ENCODE measurements at regions not wholly inside any gene's neighbourhood (a gene's known extent, or its start where the extent isn't known, plus 50 kb on each side); places are given as distances from the start of the nearest gene placed in this dataset.
"Not testable (repeated sequence)": the region's sequence is repeated elsewhere in the genome, so short reads cannot be mapped to it uniquely, and the experiment has no call there.

- ATAC-seq, result no peak
- no peak for DNase-seq (ENCODE audit: low spot score)
- intact Hi-C loops (cut with DNase I), result no loop called here
Measured at GRCh38 chr6:125618629-125619028, 130.8 kb upstream of the HEY2 start.

GRCh38 chr6:125623085-125623484 lies 126.3 kb upstream of the HEY2 start:
- DNase-seq (ENCODE audit: low spot score) (no peak), ATAC-seq (no peak)
- intact Hi-C loops (cut with DNase I), result no loop called here

- intact Hi-C loops (cut with DNase I), result no loop called here
- no peak for ATAC-seq
- DNase-seq (ENCODE audit: low spot score), result no peak
Measured at GRCh38 chr6:125631165-125631564, 118.3 kb upstream of the HEY2 start.

- intact Hi-C loops (cut with DNase I); DNase-seq (ENCODE audit: low spot score); ATAC-seq: not testable (repeated sequence)
Measured at GRCh38 chr6:125636011-125636410, 113.4 kb upstream of the HEY2 start.

- no peak for DNase-seq (ENCODE audit: low spot score)
Measured at GRCh38 chr6:125636671-125637070, 112.8 kb upstream of the HEY2 start.

GRCh38 chr6:125637207-125637606 lies 112.2 kb upstream of the HEY2 start:
- DNase-seq (ENCODE audit: low spot score) (no peak), ATAC-seq (no peak)
- intact Hi-C loops (cut with DNase I), result no loop called here

More at GRCh38 chr6:125636671-125637070, 112.8 kb upstream of the HEY2 start:
- ATAC-seq, result no peak
- intact Hi-C loops (cut with DNase I), result no loop called here

- intact Hi-C loops (cut with DNase I), result no loop called here
- ATAC-seq (no peak), DNase-seq (ENCODE audit: low spot score) (no peak)
Measured at GRCh38 chr6:125639466-125640020, 109.9 kb upstream of the HEY2 start.

- no peak for DNase-seq (ENCODE audit: low spot score)
- intact Hi-C loops (cut with DNase I), result no loop called here
- ATAC-seq, result no peak
Measured at GRCh38 chr6:125640441-125641150, 108.8 kb upstream of the HEY2 start.

- intact Hi-C loops (cut with DNase I); DNase-seq (ENCODE audit: low spot score); ATAC-seq: not testable (repeated sequence)
Measured at GRCh38 chr6:125643967-125644661, 105.3 kb upstream of the HEY2 start.

GRCh38 chr6:125647391-125647790 lies 102.0 kb upstream of the HEY2 start:
- ATAC-seq (no peak), DNase-seq (ENCODE audit: low spot score) (no peak)
- intact Hi-C loops (cut with DNase I), result no loop called here

GRCh38 chr6:125653752-125654151 lies 95.7 kb upstream of the HEY2 start:
- ATAC-seq; intact Hi-C loops (cut with DNase I); DNase-seq (ENCODE audit: low spot score): not testable (repeated sequence)

GRCh38 chr6:125655511-125655910 lies 93.9 kb upstream of the HEY2 start:
- DNase-seq (ENCODE audit: low spot score) (no peak), ATAC-seq (no peak)
- intact Hi-C loops (cut with DNase I), result no loop called here

GRCh38 chr6:125656287-125656870 lies 93.1 kb upstream of the HEY2 start:
- ATAC-seq, result no peak
- no peak for DNase-seq (ENCODE audit: low spot score)
- intact Hi-C loops (cut with DNase I), result no loop called here

GRCh38 chr6:125658136-125658535 lies 91.3 kb upstream of the HEY2 start:
- intact Hi-C loops (cut with DNase I), result no loop called here
- ATAC-seq, result no peak
- no peak for DNase-seq (ENCODE audit: low spot score)

GRCh38 chr6:125658759-125659431 lies 90.5 kb upstream of the HEY2 start:
- intact Hi-C loops (cut with DNase I), result no loop called here
- DNase-seq (ENCODE audit: low spot score), result no peak
- ATAC-seq, result no peak

GRCh38 chr6:125659887-125660286 lies 89.5 kb upstream of the HEY2 start:
- intact Hi-C loops (cut with DNase I), result no loop called here
- ATAC-seq (no peak), DNase-seq (ENCODE audit: low spot score) (no peak)

GRCh38 chr6:125662296-125662695 lies 87.1 kb upstream of the HEY2 start:
- DNase-seq (ENCODE audit: low spot score) (no peak), ATAC-seq (no peak)
- intact Hi-C loops (cut with DNase I), result no loop called here

GRCh38 chr6:125665295-125665814 lies 84.1 kb upstream of the HEY2 start:
- no peak for ATAC-seq
- intact Hi-C loops (cut with DNase I), result no loop called here
- no peak for DNase-seq (ENCODE audit: low spot score)

GRCh38 chr6:125667326-125667725 lies 82.1 kb upstream of the HEY2 start:
- intact Hi-C loops (cut with DNase I), result no loop called here
- DNase-seq (ENCODE audit: low spot score), result no peak
- ATAC-seq, result no peak
